ENCODE measurements at regions not wholly inside any gene's neighbourhood (a gene's known extent, or its start where the extent isn't known, plus 50 kb on each side); places are given as distances from the start of the nearest gene placed in this dataset.

DNA sequence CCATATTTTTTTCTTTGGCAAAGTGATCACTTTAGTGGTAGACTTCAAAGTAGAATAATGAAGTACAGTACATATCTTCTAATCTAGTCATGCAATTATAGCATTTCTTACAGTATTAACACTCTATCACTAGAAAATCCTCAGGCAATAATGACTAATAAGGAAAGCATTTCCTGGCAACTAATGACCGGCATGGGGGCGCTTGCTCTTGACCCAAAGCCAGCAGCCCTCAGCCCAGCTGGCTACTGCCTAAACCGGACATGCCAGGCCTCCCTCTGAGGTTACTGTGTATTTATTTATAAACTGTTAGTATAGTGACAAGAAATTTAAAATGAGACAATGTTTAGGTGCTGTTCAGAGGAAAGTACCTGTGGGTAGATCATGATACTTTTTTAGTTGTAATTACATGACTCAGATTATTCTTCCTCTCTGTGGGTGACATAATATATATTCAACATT lies 633.8 kb downstream of the PTPRC start:
- TF ChIP-seq, protein P1, sequence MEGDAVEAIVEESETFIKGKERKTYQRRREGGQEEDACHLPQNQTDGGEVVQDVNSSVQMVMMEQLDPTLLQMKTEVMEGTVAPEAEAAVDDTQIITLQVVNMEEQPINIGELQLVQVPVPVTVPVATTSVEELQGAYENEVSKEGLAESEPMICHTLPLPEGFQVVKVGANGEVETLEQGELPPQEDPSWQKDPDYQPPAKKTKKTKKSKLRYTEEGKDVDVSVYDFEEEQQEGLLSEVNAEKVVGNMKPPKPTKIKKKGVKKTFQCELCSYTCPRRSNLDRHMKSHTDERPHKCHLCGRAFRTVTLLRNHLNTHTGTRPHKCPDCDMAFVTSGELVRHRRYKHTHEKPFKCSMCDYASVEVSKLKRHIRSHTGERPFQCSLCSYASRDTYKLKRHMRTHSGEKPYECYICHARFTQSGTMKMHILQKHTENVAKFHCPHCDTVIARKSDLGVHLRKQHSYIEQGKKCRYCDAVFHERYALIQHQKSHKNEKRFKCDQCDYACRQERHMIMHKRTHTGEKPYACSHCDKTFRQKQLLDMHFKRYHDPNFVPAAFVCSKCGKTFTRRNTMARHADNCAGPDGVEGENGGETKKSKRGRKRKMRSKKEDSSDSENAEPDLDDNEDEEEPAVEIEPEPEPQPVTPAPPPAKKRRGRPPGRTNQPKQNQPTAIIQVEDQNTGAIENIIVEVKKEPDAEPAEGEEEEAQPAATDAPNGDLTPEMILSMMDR (IDR thresholded peaks at IDR 0.05; ENCODE audit: insufficient read depth, low read depth, low read length): no peak
- TF ChIP-seq EZH2 (IDR thresholded peaks at IDR 0.05; ENCODE audit: insufficient read depth, low read length): no peak

Measured in astrocyte (in vitro differentiated cells and primary cell).